SK-N-SH (cell line): ENCODE measurements at regions not wholly inside any gene's neighbourhood (a gene's known extent, or its start where the extent isn't known, plus 50 kb on each side); places are given as distances from the start of the nearest gene placed in this dataset.

Experiments used
- CTCF ChIA-PET: fragments of 300-600, 350-600 bp; formaldehyde crosslinking; extraction: SDS; loops from one replicate; lab custom pipeline; 2021; lab: Yijun Ruan, JAX
- POLR2A ChIA-PET: fragments of 350-600 bp; sonication (Branson Sonifier 250); formaldehyde crosslinking; extraction: SDS; loops from one replicate; lab custom pipeline; 2020; ENCODE audit warnings: antibody characterized with exemption, inconsistent platforms; lab: Yijun Ruan, JAX
- DNase-seq: peaks from one replicate; pipeline ENCODE4 v3.0.0; 2012
- H2AFZ ChIP-seq: fragments of 200-600 bp; sonication (generic); 2 replicates; pipeline ENCODE4 v1.8.1; 2016; ENCODE audit warnings: antibody characterized with exemption, mild to moderate bottlenecking, low read depth
- H3F3A ChIP-seq: fragments of 200-600 bp; sonication (generic); replicated peaks from 2 replicates; pipeline ENCODE3; 2016; ENCODE audit warnings: antibody characterized with exemption, mild to moderate bottlenecking; ENCODE audit not compliant: insufficient read depth
- H3K27ac ChIP-seq, 2 experiments: fragments of 200-500 bp in 1 of 2; fragments of 200-600 bp in 1 of 2; sonication (Bioruptor generic) in 1 of 2; sonication (generic), shearing (Covaris generic) in 1 of 2; 2 replicates each; pipeline versions ENCODE4 v1.5.1 to v1.6.1; 2014 to 2016; ENCODE audit warnings: low read depth in 2 of 2, inconsistent platforms in 1 of 2, low read length in 1 of 2, mild to moderate bottlenecking in 1 of 2, mixed read lengths in 1 of 2
- H3K27me3 ChIP-seq: fragments of 200-600 bp; sonication (generic), shearing (Covaris generic); 2 replicates; pipeline ENCODE4 v1.6.1; 2016; ENCODE audit warnings: mixed run types; ENCODE audit not compliant: insufficient read depth
- H3K36me3 ChIP-seq, 2 experiments: fragments of 200-500 bp in 1 of 2; fragments of 200-600 bp in 1 of 2; sonication (Bioruptor generic) in 1 of 2; sonication (generic) in 1 of 2; replicated peaks in 1 of 2; 2 replicates each; pipeline versions ENCODE3 to v1.5.1; 2014 to 2016; ENCODE audit warnings: low read length in 1 of 2, mild to moderate bottlenecking in 1 of 2; ENCODE audit not compliant: insufficient read depth in 2 of 2, control insufficient read depth in 1 of 2
- H3K4me1 ChIP-seq, 2 experiments: fragments of 200-500 bp in 1 of 2; fragments of 200-600 bp in 1 of 2; sonication (Bioruptor generic) in 1 of 2; sonication (generic), shearing (Covaris generic) in 1 of 2; 2 replicates each; pipeline versions ENCODE4 v1.5.1 to v1.6.1; 2014 to 2016; ENCODE audit warnings: low read depth in 1 of 2, low read length in 1 of 2, mixed run types in 1 of 2; ENCODE audit not compliant: insufficient read depth in 2 of 2, control insufficient read depth in 1 of 2
- H3K4me2 ChIP-seq: fragments of 200-600 bp; sonication (generic), shearing (Covaris generic); 2 replicates; pipeline ENCODE4 v1.6.1; 2017; ENCODE audit warnings: mixed run types
- H3K4me3 ChIP-seq, 2 experiments: fragments of 200-500 bp in 1 of 2; fragments of 200-600 bp in 1 of 2; sonication (Bioruptor generic) in 1 of 2; sonication (generic), shearing (Covaris generic) in 1 of 2; 2 replicates each; pipeline versions ENCODE4 v1.5.1 to v1.8.1; 2014 to 2016; ENCODE audit warnings: low read depth in 2 of 2, inconsistent platforms in 1 of 2, low read length in 1 of 2, mild to moderate bottlenecking in 1 of 2, mixed read lengths in 1 of 2, moderate library complexity in 1 of 2
- H3K79me2 ChIP-seq: fragments of 200-600 bp; sonication (generic); 2 replicates; pipeline ENCODE4 v1.8.1; 2017; ENCODE audit warnings: mild to moderate bottlenecking; ENCODE audit not compliant: insufficient read depth
- H3K9ac ChIP-seq: fragments of 200-600 bp; sonication (generic); 2 replicates; pipeline ENCODE4 v1.6.1; 2017; ENCODE audit warnings: mixed run types
- H3K9me2 ChIP-seq: fragments of 200-600 bp; sonication (generic); 2 replicates; pipeline ENCODE4 v1.6.1; 2017; ENCODE audit warnings: mixed run types
- H3K9me3 ChIP-seq: fragments of 200-600 bp; sonication (generic); 2 replicates; pipeline ENCODE4 v1.6.1; 2017; ENCODE audit warnings: mixed run types, mild to moderate bottlenecking, moderate library complexity
- H4K20me1 ChIP-seq: fragments of 200-600 bp; sonication (generic); 2 replicates; pipeline ENCODE4 v1.6.1; 2017; ENCODE audit warnings: mild to moderate bottlenecking, mixed run types; ENCODE audit not compliant: insufficient read depth
- ELF1 ChIP-seq: IDR thresholded peaks from 2 replicates; pipeline ENCODE4 v1.4.0; 2012
- FOSL2 ChIP-seq: IDR thresholded peaks from 2 replicates; pipeline ENCODE4 v1.4.0; 2012; ENCODE audit warnings: low read depth, mild to moderate bottlenecking, moderate library complexity, borderline replicate concordance
- FOXJ3 ChIP-seq: sonication (generic); formaldehyde crosslinking; IDR thresholded peaks from 2 replicates; pipeline ENCODE4 v1.5.1; 2020; ENCODE audit warnings: mild to moderate bottlenecking, missing genetic modification reagents
- FOXM1 ChIP-seq: IDR thresholded peaks from 2 replicates; pipeline ENCODE4 v1.4.0; 2012; ENCODE audit warnings: low read depth, mild to moderate bottlenecking
- GABPA ChIP-seq: IDR thresholded peaks from 2 replicates; pipeline ENCODE4 v1.4.0; 2012; ENCODE audit warnings: low read depth, mild to moderate bottlenecking
- GATA2 ChIP-seq: sonication (generic); formaldehyde crosslinking; IDR thresholded peaks from 2 replicates; pipeline ENCODE4 v1.5.0; 2020; ENCODE audit warnings: mild to moderate bottlenecking, missing genetic modification reagents
- MEF2A ChIP-seq: IDR thresholded peaks from 2 replicates; pipeline ENCODE4 v1.4.0; 2012; ENCODE audit warnings: low read depth, borderline replicate concordance
- MXI1 ChIP-seq: IDR thresholded peaks from 2 replicates; pipeline ENCODE4 v1.6.1; 2012; ENCODE audit warnings: mild to moderate bottlenecking, low read depth, low read length, improper control_type of control experiment
- NFIC ChIP-seq: IDR thresholded peaks from 2 replicates; pipeline ENCODE4 v1.4.0; 2012; ENCODE audit warnings: borderline replicate concordance
- NRF1 ChIP-seq: IDR thresholded peaks from 2 replicates; pipeline ENCODE4 v1.6.1; 2012; ENCODE audit warnings: low read depth, mild to moderate bottlenecking, low read length
- PBX3 ChIP-seq: IDR thresholded peaks from 2 replicates; pipeline ENCODE4; 2012
- RCOR1 ChIP-seq: fragments of 150-350 bp; IDR thresholded peaks from 2 replicates; pipeline ENCODE4 v1.6.1; 2017; ENCODE audit warnings: antibody characterized with exemption, low read length
- RFX5 ChIP-seq: IDR thresholded peaks from 2 replicates; pipeline ENCODE4 v1.6.1; 2012; ENCODE audit warnings: mild to moderate bottlenecking, improper control_type of control experiment, low read length
- SIN3A ChIP-seq: IDR thresholded peaks from 2 replicates; pipeline ENCODE4 v1.6.1; 2012; ENCODE audit warnings: low read depth, mild to moderate bottlenecking, low read length, moderate library complexity, borderline replicate concordance
- TAF1 ChIP-seq: IDR thresholded peaks from 2 replicates; pipeline ENCODE4 v1.6.1; 2012; ENCODE audit warnings: low read depth, mild to moderate bottlenecking, low read length, moderate library complexity, borderline replicate concordance
- TCF12 ChIP-seq: IDR thresholded peaks from 2 replicates; pipeline ENCODE4 v1.4.0; 2012
- TEAD4 ChIP-seq: IDR thresholded peaks from 2 replicates; pipeline ENCODE4 v1.4.0; 2012; ENCODE audit warnings: mild to moderate bottlenecking, borderline replicate concordance; ENCODE audit not compliant: insufficient read depth
- WGBS: methylation state at CpG from one replicate; pipeline ENCODE4 v1.1.6; 2017; ENCODE audit warnings: low lambda C conversion rate; 5-methylcytosine and 5-hydroxymethylcytosine counted together
- TF ChIP-seq, protein P1 (sequence below): IDR thresholded peaks from 2 replicates; pipeline ENCODE4 v1.6.1; 2012; ENCODE audit warnings: mild to moderate bottlenecking, low read depth, low read length, moderate library complexity
- TF ChIP-seq, protein P2 (sequence below): fragments of 200-600 bp; sonication (generic); IDR thresholded peaks from 2 replicates; pipeline ENCODE4 v1.6.1; 2017; ENCODE audit warnings: antibody characterized with exemption, mild to moderate bottlenecking, moderate library complexity

DNA sequence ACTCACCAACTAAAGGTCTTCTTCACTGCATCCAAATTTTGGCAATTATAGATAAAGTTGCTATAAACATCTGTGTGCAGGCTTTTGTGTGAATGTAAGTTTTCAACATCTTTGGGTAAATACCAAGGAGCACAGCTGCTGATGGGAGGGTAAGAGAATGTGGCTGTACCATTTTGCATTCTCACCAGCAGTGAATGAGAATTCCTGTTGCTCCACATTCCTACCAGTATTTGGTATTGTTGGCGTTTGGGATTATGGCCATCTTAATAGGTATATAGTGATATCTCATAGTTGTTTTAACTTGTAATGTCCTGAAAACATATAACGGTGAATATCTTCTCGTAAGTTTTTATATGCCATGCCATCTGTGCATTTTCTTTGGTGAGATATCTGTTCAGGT is 69.3 kb downstream of the ILRUN start:
- H3K4me2 ChIP-seq, result no peak overlapping the region
- H3K9me3 ChIP-seq, result no peaks in the 10 kb centered on the region
- peaks cover 6% of the 10 kb centered on the region for H3F3A ChIP-seq
- POLR2A ChIA-PET, result no interaction called here
- H3K27ac ChIP-seq, result no peak overlapping the region
- H3K79me2 ChIP-seq, result peaks cover 12% of the 10 kb centered on the region; the same call in 1 of the 2 replicates
- CTCF ChIA-PET, result no interaction called here
- no peak overlapping the region for H3K4me3 ChIP-seq
- peaks cover 0 to 4% of the 10 kb centered on the region in 2 experiments for H3K36me3 ChIP-seq
- no peak overlapping the region for H2AFZ ChIP-seq
- H3K9me2 ChIP-seq, result no peaks in the 10 kb centered on the region
- H3K9ac ChIP-seq, result no peak overlapping the region
- 98% methylated on average over 3 of the region's 3 CpGs for WGBS
- no peaks in the 10 kb centered on the region for H3K27me3 ChIP-seq
- no peak for TF ChIP-seq NFIC
- no peak for TF ChIP-seq MEF2A
- TF ChIP-seq RFX5, result no peak
- no peak for TF ChIP-seq NRF1
- no peak for TF ChIP-seq RCOR1
- TF ChIP-seq ELF1, result no peak
- TF ChIP-seq TEAD4, result no peak
- TF ChIP-seq FOXJ3 (CRISPR knock-in tag), result no peak
- TF ChIP-seq FOXM1, result no peak
- TF ChIP-seq, protein P1, sequence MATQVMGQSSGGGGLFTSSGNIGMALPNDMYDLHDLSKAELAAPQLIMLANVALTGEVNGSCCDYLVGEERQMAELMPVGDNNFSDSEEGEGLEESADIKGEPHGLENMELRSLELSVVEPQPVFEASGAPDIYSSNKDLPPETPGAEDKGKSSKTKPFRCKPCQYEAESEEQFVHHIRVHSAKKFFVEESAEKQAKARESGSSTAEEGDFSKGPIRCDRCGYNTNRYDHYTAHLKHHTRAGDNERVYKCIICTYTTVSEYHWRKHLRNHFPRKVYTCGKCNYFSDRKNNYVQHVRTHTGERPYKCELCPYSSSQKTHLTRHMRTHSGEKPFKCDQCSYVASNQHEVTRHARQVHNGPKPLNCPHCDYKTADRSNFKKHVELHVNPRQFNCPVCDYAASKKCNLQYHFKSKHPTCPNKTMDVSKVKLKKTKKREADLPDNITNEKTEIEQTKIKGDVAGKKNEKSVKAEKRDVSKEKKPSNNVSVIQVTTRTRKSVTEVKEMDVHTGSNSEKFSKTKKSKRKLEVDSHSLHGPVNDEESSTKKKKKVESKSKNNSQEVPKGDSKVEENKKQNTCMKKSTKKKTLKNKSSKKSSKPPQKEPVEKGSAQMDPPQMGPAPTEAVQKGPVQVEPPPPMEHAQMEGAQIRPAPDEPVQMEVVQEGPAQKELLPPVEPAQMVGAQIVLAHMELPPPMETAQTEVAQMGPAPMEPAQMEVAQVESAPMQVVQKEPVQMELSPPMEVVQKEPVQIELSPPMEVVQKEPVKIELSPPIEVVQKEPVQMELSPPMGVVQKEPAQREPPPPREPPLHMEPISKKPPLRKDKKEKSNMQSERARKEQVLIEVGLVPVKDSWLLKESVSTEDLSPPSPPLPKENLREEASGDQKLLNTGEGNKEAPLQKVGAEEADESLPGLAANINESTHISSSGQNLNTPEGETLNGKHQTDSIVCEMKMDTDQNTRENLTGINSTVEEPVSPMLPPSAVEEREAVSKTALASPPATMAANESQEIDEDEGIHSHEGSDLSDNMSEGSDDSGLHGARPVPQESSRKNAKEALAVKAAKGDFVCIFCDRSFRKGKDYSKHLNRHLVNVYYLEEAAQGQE, result no peak
- no peak for TF ChIP-seq MXI1
- TF ChIP-seq FOSL2, result no peak
- H4K20me1 ChIP-seq, result no peaks in the 10 kb centered on the region
- DNase-seq, result no peak
- H3K4me1 ChIP-seq, result no peaks in the 10 kb centered on the region

- ChIA-PET CTCF (interaction anchor here (0.9 to 4.1 kb wide), 4 partner anchors 9 to 423 kb away, joined by 3 to 24 read pairs (median 4); no protein-coding TSS in a partner anchor), POLR2A (no interaction called here)
- no peaks in the 10 kb centered on the region for H3K9me2 ChIP-seq
- no peak overlapping the region for H3K4me2 ChIP-seq
- H3K79me2 ChIP-seq, result peaks cover 19% of the 10 kb centered on the region
- no peak overlapping the region for H3K27ac ChIP-seq
- 95% methylated on average over 5 of the region's 5 CpGs for WGBS
- no peak for DNase-seq
- H3K4me1 ChIP-seq, result peaks cover 0 to 6% of the 10 kb centered on the region in 2 experiments; a peak in 1 of 4 replicates
- H3K36me3 ChIP-seq, result no peaks in the 10 kb centered on the region
- H3K9me3 ChIP-seq, result no peaks in the 10 kb centered on the region
- TF ChIP-seq SIN3A (no peak), NFIC (no peak), PBX3 (no peak), MXI1 (no peak), GATA2 (CRISPR knock-in tag) (no peak), TAF1 (no peak), TEAD4 (no peak), GABPA (no peak), TCF12 (no peak), RFX5 (no peak)
- TF ChIP-seq, protein P2, sequence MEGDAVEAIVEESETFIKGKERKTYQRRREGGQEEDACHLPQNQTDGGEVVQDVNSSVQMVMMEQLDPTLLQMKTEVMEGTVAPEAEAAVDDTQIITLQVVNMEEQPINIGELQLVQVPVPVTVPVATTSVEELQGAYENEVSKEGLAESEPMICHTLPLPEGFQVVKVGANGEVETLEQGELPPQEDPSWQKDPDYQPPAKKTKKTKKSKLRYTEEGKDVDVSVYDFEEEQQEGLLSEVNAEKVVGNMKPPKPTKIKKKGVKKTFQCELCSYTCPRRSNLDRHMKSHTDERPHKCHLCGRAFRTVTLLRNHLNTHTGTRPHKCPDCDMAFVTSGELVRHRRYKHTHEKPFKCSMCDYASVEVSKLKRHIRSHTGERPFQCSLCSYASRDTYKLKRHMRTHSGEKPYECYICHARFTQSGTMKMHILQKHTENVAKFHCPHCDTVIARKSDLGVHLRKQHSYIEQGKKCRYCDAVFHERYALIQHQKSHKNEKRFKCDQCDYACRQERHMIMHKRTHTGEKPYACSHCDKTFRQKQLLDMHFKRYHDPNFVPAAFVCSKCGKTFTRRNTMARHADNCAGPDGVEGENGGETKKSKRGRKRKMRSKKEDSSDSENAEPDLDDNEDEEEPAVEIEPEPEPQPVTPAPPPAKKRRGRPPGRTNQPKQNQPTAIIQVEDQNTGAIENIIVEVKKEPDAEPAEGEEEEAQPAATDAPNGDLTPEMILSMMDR, result no peak
- H3F3A ChIP-seq, result no peaks in the 10 kb centered on the region
- H2AFZ ChIP-seq, result no peak overlapping the region
- no peaks in the 10 kb centered on the region for H3K27me3 ChIP-seq
- H4K20me1 ChIP-seq, result no peaks in the 10 kb centered on the region; the same call in 1 of the 2 replicates
- no peak overlapping the region for H3K9ac ChIP-seq
- H3K4me3 ChIP-seq, result no peak overlapping the region
Measured at GRCh38 chr6:34618430-34619182, 62.5 kb upstream of the SPDEF start.
